A549 (cell line): ENCODE measurements at regions not wholly inside any gene's neighbourhood (a gene's known extent, or its start where the extent isn't known, plus 50 kb on each side); places are given as distances from the start of the nearest gene placed in this dataset.

Experiments used
- ATAC-seq, 2 experiments: fragments of 200-7000 bp in 1 of 2; fragments of >200 bp in 1 of 2; cut with Nextera tagmentation in 1 of 2; cut with Tn5 transposase in 1 of 2; 3 replicates each; pipeline versions ENCODE4 v1.8.0 to v1.9.1; 2018 to 2020; ENCODE audit warnings: mild to moderate bottlenecking in 1 of 2, moderate library complexity in 1 of 2
- CTCF ChIA-PET: fragments of 300-600 bp; sonication (Branson Sonifier 250); formaldehyde crosslinking; extraction: SDS; loops from one replicate; lab custom pipeline; 2021; ENCODE audit warnings: antibody characterized with exemption, inconsistent platforms; lab: Yijun Ruan, JAX
- POLR2A ChIA-PET: fragments of 350-600 bp; formaldehyde crosslinking; extraction: SDS; loops from one replicate; lab custom pipeline; 2021; ENCODE audit warnings: antibody characterized with exemption, inconsistent platforms; lab: Yijun Ruan, JAX
- DNase-seq, 2 experiments: peaks; one replicate each; pipeline versions ENCODE4 v3.0.0 to v3.0.0-alpha.2; 2011 to 2016; ENCODE audit warnings: low read depth in 1 of 2, low spot score in 1 of 2
- FAIRE-seq: peaks from 2 replicates; lab custom pipeline; 2011; peaks lifted over from hg19 to GRCh38; lab: Jason Lieb, UNC
- H3K27ac ChIP-seq, 2 experiments: fragments of >200 bp; sonication (Bioruptor Twin); formaldehyde crosslinking; 3 replicates each; pipeline ENCODE4 v1.5.1; 2016 to 2017
- H3K4me1 ChIP-seq: fragments of >200 bp; sonication (Bioruptor Twin); formaldehyde crosslinking; 3 replicates; pipeline ENCODE4 v1.6.1; 2016
- H3K4me2 ChIP-seq: fragments of >200 bp; sonication (Bioruptor Twin); formaldehyde crosslinking; 3 replicates; pipeline ENCODE4 v1.6.1; 2016
- H3K4me3 ChIP-seq: fragments of >200 bp; sonication (Bioruptor Twin); formaldehyde crosslinking; 3 replicates; pipeline ENCODE4 v1.5.1; 2016
- H3K9me3 ChIP-seq: fragments of >200 bp; sonication (Bioruptor Twin); formaldehyde crosslinking; 3 replicates; pipeline ENCODE4 v1.6.1; 2016
- CBX8 ChIP-seq: fragments of 200-600 bp; sonication (generic); IDR thresholded peaks from 2 replicates; pipeline ENCODE4 v1.6.1; 2016
- CHD2 ChIP-seq: fragments of 150-350 bp; IDR thresholded peaks from 2 replicates; pipeline ENCODE4 v1.6.1; 2014; ENCODE audit warnings: low read length; ENCODE audit not compliant: partially characterized antibody
- EHF ChIP-seq: fragments of 250-450 bp; sonication (Bioruptor Pico); IDR thresholded peaks from 2 replicates; pipeline ENCODE4 v1.5.0; 2020; ENCODE audit warnings: mild to moderate bottlenecking
- ELK1 ChIP-seq: fragments of 150-350 bp; IDR thresholded peaks from 2 replicates; pipeline ENCODE4 v1.6.1; 2014; ENCODE audit warnings: low read depth, mild to moderate bottlenecking, low read length
- EP300 ChIP-seq, 2 experiments: fragments of >200 bp; sonication (Bioruptor Twin); formaldehyde crosslinking; IDR thresholded peaks; 2 replicates in 1 of 2; 3 replicates in 1 of 2; pipeline ENCODE4 v1.6.1; 2016 to 2017
- ESRRA ChIP-seq: fragments of 150-350 bp; IDR thresholded peaks from 2 replicates; pipeline ENCODE4 v1.6.1; 2014; ENCODE audit warnings: mild to moderate bottlenecking, low read length, borderline replicate concordance
- FOSB ChIP-seq: fragments of 250-450 bp; sonication (Bioruptor Pico); IDR thresholded peaks from 2 replicates; pipeline ENCODE4 v1.5.0; 2020; ENCODE audit warnings: mild to moderate bottlenecking, moderate library complexity
- FOXS1 ChIP-seq: fragments of 250-450 bp; sonication (Bioruptor Pico); IDR thresholded peaks from 2 replicates; pipeline ENCODE4 v1.5.0; 2020; ENCODE audit warnings: mild to moderate bottlenecking, moderate library complexity
- HDAC2 ChIP-seq: fragments of 200-600 bp; sonication (generic); IDR thresholded peaks from 2 replicates; pipeline ENCODE4 v1.6.1; 2016
- HES2 ChIP-seq: fragments of >200 bp; sonication (Bioruptor Twin); formaldehyde crosslinking; IDR thresholded peaks from 2 replicates; pipeline ENCODE4 v1.6.1; 2016
- JUN ChIP-seq, 2 experiments: fragments of >200 bp; sonication (Bioruptor Twin); formaldehyde crosslinking; IDR thresholded peaks; 2 replicates in 1 of 2; 3 replicates in 1 of 2; pipeline ENCODE4 v1.6.1; 2016 to 2017
- JUNB ChIP-seq: fragments of >200 bp; sonication (Bioruptor Twin); formaldehyde crosslinking; IDR thresholded peaks from 2 replicates; pipeline ENCODE4 v1.6.1; 2016
- MYC ChIP-seq: IDR thresholded peaks from 2 replicates; pipeline ENCODE4 v1.6.1; 2012; ENCODE audit warnings: mild to moderate bottlenecking, inconsistent platforms, low read length, improper control_type of control experiment, borderline replicate concordance
- NFE2L2 ChIP-seq: fragments of 150-350 bp; conservative IDR thresholded peaks from 2 replicates; pipeline ENCODE4 v1.6.1; 2014; ENCODE audit warnings: low read length
- NPAS2 ChIP-seq: fragments of 250-450 bp; sonication (Bioruptor Pico); IDR thresholded peaks from 2 replicates; pipeline ENCODE4 v1.8.0; 2022; ENCODE audit warnings: mild to moderate bottlenecking, moderate library complexity, borderline replicate concordance
- POLR2A ChIP-seq: IDR thresholded peaks from 2 replicates; pipeline ENCODE4 v1.6.1; 2012; ENCODE audit warnings: mild to moderate bottlenecking, low read length
- POLR2AphosphoS2 ChIP-seq: conservative IDR thresholded peaks from 2 replicates; pipeline ENCODE4 v1.6.1; 2012; ENCODE audit warnings: low read length, improper control_type of control experiment, inconsistent platforms
- REST ChIP-seq: fragments of 200-600 bp; sonication (generic); IDR thresholded peaks from 2 replicates; pipeline ENCODE4 v1.6.1; 2016; ENCODE audit warnings: antibody characterized with exemption, mild to moderate bottlenecking, moderate library complexity
- SREBF2 ChIP-seq: fragments of 450-650 bp; IDR thresholded peaks from 2 replicates; pipeline ENCODE4 v1.6.1; 2014; ENCODE audit warnings: mild to moderate bottlenecking, moderate library complexity
- TP53 ChIP-seq: fragments of 250-450 bp; sonication (Bioruptor Pico); IDR thresholded peaks from 2 replicates; pipeline ENCODE4 v1.5.0; 2021; ENCODE audit warnings: mild to moderate bottlenecking, moderate library complexity
- USF2 ChIP-seq: fragments of 450-650 bp; IDR thresholded peaks from 2 replicates; pipeline ENCODE4 v1.6.1; 2014; ENCODE audit warnings: antibody characterized with exemption
- ZC3H11A ChIP-seq: fragments of 450-650 bp; IDR thresholded peaks from 2 replicates; pipeline ENCODE4 v1.6.1; 2014; ENCODE audit warnings: antibody characterized with exemption, mild to moderate bottlenecking
- ZNF302 ChIP-seq: fragments of 250-450 bp; sonication (Bioruptor Pico); IDR thresholded peaks from 2 replicates; pipeline ENCODE4 v1.9.0; 2021; ENCODE audit warnings: inconsistent platforms, mild to moderate bottlenecking, moderate library complexity
- ZSCAN20 ChIP-seq: fragments of 250-450 bp; sonication (Bioruptor Pico); IDR thresholded peaks from 2 replicates; pipeline ENCODE4 v1.8.0; 2022; ENCODE audit warnings: mild to moderate bottlenecking, moderate library complexity
- WGBS: methylation state at CpG from one replicate; pipeline ENCODE4 v1.1.6; 2017; ENCODE audit errors: missing lambda C conversion rate; 5-methylcytosine and 5-hydroxymethylcytosine counted together

- no peak overlapping the region for H3K4me3 ChIP-seq
- no peaks in the 10 kb centered on the region for H3K9me3 ChIP-seq
- WGBS = 88% methylated on average over 6 of the region's 6 CpGs
- ChIA-PET CTCF (interaction anchor here (1.2 to 2.2 kb wide), 5 partner anchors 9 to 516 kb away, joined by 3 to 13 read pairs (median 4); no protein-coding TSS in a partner anchor), POLR2A (no interaction called here)
- H3K4me1 ChIP-seq = peaks cover 11% of the 10 kb centered on the region; the same call in 2 of the 3 replicates
- H3K27ac ChIP-seq = no peak overlapping the region
- no peak for FAIRE-seq
- ATAC-seq = no peak
- no peak for DNase-seq
- H3K4me2 ChIP-seq = no peak overlapping the region
- TF ChIP-seq HDAC2 (no peak), NPAS2 (CRISPR knock-in tag) (no peak), USF2 (no peak), FOXS1 (CRISPR knock-in tag) (no peak), EP300 (IDR thresholded peaks at IDR 0.05) (no peak), TP53 (no peak), ZNF302 (CRISPR knock-in tag) (no peak), HES2 (no peak), ZC3H11A (no peak), FOSB (CRISPR knock-in tag) (no peak), ESRRA (no peak), REST (no peak), CBX8 (no peak), ELK1 (no peak)
These were observed 95.3 kb downstream of the EDN3 start for GRCh38 chr20:59395729-59396128.

- ATAC-seq = no peak
- ChIA-PET CTCF (no interaction called here), POLR2A (no interaction called here)
- no peak for FAIRE-seq
- peak overlapping the region; percentile 17 to 21; a peak in 1 of 6 replicates for H3K27ac ChIP-seq
- peak in 1 of 2 experiments; percentile 49 for DNase-seq
- no peak for TF ChIP-seq MYC
- TF ChIP-seq NFE2L2 = no peak
- no peak for TF ChIP-seq EP300 (IDR thresholded peaks at IDR 0.05)
- no peak for TF ChIP-seq ZSCAN20 (CRISPR knock-in tag)
- no peak for TF ChIP-seq REST
- TF ChIP-seq POLR2A = no peak
- TF ChIP-seq JUNB = no peak
- no peak for TF ChIP-seq HES2
- no peak for TF ChIP-seq ESRRA
- no peak for TF ChIP-seq CBX8
- no peak for TF ChIP-seq JUN (IDR thresholded peaks at IDR 0.05)
- TF ChIP-seq CHD2 = no peak
- TF ChIP-seq EHF (CRISPR knock-in tag) = no peak
- TF ChIP-seq POLR2AphosphoS2 = no peak
- TF ChIP-seq SREBF2 = no peak
- peaks cover 27% of the 10 kb centered on the region for H3K4me1 ChIP-seq
- WGBS = 68% methylated on average over 12 of the region's 12 CpGs
- H3K4me2 ChIP-seq = peak overlapping the region; percentile 19; the same call in 1 of the 3 replicates
- no peaks in the 10 kb centered on the region for H3K9me3 ChIP-seq
- no peak overlapping the region for H3K4me3 ChIP-seq
These were observed 98.3 kb downstream of the EDN3 start for GRCh38 chr20:59398537-59399205.
